Spleen (tissue), 7 donors: ENCODE measurements at regions not wholly inside any gene's neighbourhood (a gene's known extent, or its start where the extent isn't known, plus 50 kb on each side); places are given as distances from the start of the nearest gene placed in this dataset.

Experiments
- POLR2A ChIP-seq, 3 donors: fragments of 450-650 bp; IDR thresholded peaks; one replicate each; pipeline ENCODE4 v1.5.1; 2017; ENCODE audit warnings: antibody characterized with exemption in 3 of 3, mild to moderate bottlenecking in 1 of 3
- POLR2AphosphoS5 ChIP-seq, 3 donors: sonication (generic); formaldehyde crosslinking; IDR thresholded peaks; one replicate each; pipeline ENCODE4 v1.5.1; 2017; ENCODE audit warnings: antibody characterized with exemption in 3 of 3
- TF ChIP-seq, protein P1 (sequence below), 11 experiments: fragments of 200-600 bp in 7 of 11; fragments of 450-650 bp in 4 of 11; sonication (generic) in 4 of 11; IDR thresholded peaks in 8 of 11; conservative IDR thresholded peaks in 3 of 11; 1 replicate in 7 of 11; 2 replicates in 4 of 11; pipeline versions ENCODE4 v1.4.0 to v1.8.0; 2016 to 2021; ENCODE audit warnings: antibody characterized with exemption in 11 of 11, inconsistent platforms in 4 of 11, mild to moderate bottlenecking in 1 of 11
- donor health status: DM: no; HTN: no; CAD: no; lungs with moderate emphysema.
- donor health status: DM: no; HTN: no; CAD: no.
- donor health status: DM: no; HTN: no; CAD: no.

DNA sequence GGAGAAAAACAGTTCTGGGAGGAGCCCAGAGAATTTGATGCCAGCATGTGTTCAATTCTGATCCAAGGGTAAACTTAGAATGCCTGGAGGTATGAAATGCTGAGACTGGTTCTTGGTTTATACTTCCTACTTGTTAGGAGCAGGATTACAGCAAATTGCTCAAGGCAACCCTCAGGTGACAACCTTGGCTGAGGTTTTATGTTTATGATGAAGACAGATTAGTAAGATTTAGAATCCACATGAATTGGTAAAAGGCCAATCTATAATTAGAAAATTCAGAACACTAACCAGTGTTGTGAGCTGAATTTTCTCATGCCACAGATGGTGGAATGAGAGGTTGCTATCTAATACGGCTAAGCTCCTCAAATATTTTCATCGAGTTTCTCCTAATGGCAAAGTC lies 235.3 kb upstream of the NRIP1 start:
- TF ChIP-seq, protein P1, sequence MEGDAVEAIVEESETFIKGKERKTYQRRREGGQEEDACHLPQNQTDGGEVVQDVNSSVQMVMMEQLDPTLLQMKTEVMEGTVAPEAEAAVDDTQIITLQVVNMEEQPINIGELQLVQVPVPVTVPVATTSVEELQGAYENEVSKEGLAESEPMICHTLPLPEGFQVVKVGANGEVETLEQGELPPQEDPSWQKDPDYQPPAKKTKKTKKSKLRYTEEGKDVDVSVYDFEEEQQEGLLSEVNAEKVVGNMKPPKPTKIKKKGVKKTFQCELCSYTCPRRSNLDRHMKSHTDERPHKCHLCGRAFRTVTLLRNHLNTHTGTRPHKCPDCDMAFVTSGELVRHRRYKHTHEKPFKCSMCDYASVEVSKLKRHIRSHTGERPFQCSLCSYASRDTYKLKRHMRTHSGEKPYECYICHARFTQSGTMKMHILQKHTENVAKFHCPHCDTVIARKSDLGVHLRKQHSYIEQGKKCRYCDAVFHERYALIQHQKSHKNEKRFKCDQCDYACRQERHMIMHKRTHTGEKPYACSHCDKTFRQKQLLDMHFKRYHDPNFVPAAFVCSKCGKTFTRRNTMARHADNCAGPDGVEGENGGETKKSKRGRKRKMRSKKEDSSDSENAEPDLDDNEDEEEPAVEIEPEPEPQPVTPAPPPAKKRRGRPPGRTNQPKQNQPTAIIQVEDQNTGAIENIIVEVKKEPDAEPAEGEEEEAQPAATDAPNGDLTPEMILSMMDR (IDR thresholded peaks at IDR 0.05 in 8 of 11, conservative IDR thresholded peaks at IDR 0.05 in 3 of 11), result no peak
- TF ChIP-seq POLR2A (IDR thresholded peaks at IDR 0.05) (no peak), POLR2AphosphoS5 (IDR thresholded peaks at IDR 0.05) (no peak)
